CD4-positive, alpha-beta T cell (primary cell): ENCODE measurements at regions not wholly inside any gene's neighbourhood (a gene's known extent, or its start where the extent isn't known, plus 50 kb on each side); places are given as distances from the start of the nearest gene placed in this dataset.

ENCODE experiments used
- ATAC-seq: fragments of 200-7000 bp; cut with Tn5 transposase; one replicate; pipeline ENCODE4 v1.10.0; 2022; ENCODE audit warnings: mild to moderate bottlenecking; ENCODE audit not compliant: poor library complexity
- CTCF ChIA-PET: fragments of 350-600 bp; sonication (Branson Sonifier 250); formaldehyde crosslinking; loops from one replicate; lab custom pipeline; 2021; ENCODE audit warnings: antibody characterized with exemption, inconsistent platforms; lab: Charles Lee
- POLR2A ChIA-PET: fragments of 350-600 bp; sonication (Branson Sonifier 250); formaldehyde crosslinking; loops from one replicate; lab custom pipeline; 2021; ENCODE audit warnings: antibody characterized with exemption, inconsistent platforms; lab: Charles Lee
- DNase-seq, 14 experiments: peaks; one replicate each; pipeline ENCODE4 v3.0.0-alpha.2; 2013 to 2020; ENCODE audit warnings: mixed read lengths in 2 of 14
- H3K27ac ChIP-seq, 2 donors: one replicate each; pipeline versions ENCODE4 v1.5.1 to v1.7.0; 2013; ENCODE audit warnings: low read length in 2 of 2, low read depth in 1 of 2, mild to moderate bottlenecking in 1 of 2
- H3K27me3 ChIP-seq, 2 experiments: 1 replicate in 1 of 2; 2 replicates in 1 of 2; pipeline versions ENCODE4 v1.6.1 to v1.7.0; 2013; ENCODE audit warnings: low read length in 2 of 2, control low read depth in 1 of 2, mild to moderate bottlenecking in 1 of 2, moderate library complexity in 1 of 2; ENCODE audit not compliant: insufficient read depth in 2 of 2, control insufficient read depth in 1 of 2
- H3K36me3 ChIP-seq: one replicate; pipeline ENCODE4 v1.6.1; 2013; ENCODE audit warnings: low read length, control low read depth; ENCODE audit not compliant: insufficient read depth
- H3K4me1 ChIP-seq: one replicate; pipeline ENCODE4 v1.6.1; 2013; ENCODE audit warnings: low read length, control low read depth; ENCODE audit not compliant: insufficient read depth
- H3K4me3 ChIP-seq: one replicate; pipeline ENCODE4 v1.5.1; 2013; ENCODE audit warnings: mild to moderate bottlenecking, low read length, moderate library complexity
- H3K9me3 ChIP-seq, 2 experiments: 1 replicate in 1 of 2; 2 replicates in 1 of 2; pipeline versions ENCODE4 v1.6.1 to v1.7.0; 2013; ENCODE audit warnings: low read length in 2 of 2, mild to moderate bottlenecking in 2 of 2, control low read depth in 1 of 2, moderate library complexity in 1 of 2; ENCODE audit not compliant: control insufficient read depth in 1 of 2, insufficient read depth in 1 of 2
- H3K27ac Mint-ChIP-seq: one replicate; pipeline ENCODE4 v1.8.0; 2020; ENCODE audit warnings: mixed read lengths
- H3K27me3 Mint-ChIP-seq: one replicate; pipeline ENCODE4 v1.8.0; 2021; ENCODE audit warnings: mixed read lengths
- H3K36me3 Mint-ChIP-seq: one replicate; pipeline ENCODE4 v1.8.0; 2021; ENCODE audit warnings: low read depth, mixed read lengths
- H3K4me1 Mint-ChIP-seq: one replicate; pipeline ENCODE4 v1.8.0; 2021; ENCODE audit warnings: low read depth, mixed read lengths
- H3K4me3 Mint-ChIP-seq: one replicate; pipeline ENCODE4 v1.8.0; 2020; ENCODE audit warnings: mild to moderate bottlenecking, mixed read lengths
- H3K9me3 Mint-ChIP-seq: one replicate; pipeline ENCODE4 v1.8.0; 2020; ENCODE audit warnings: mixed read lengths
- intact Hi-C, 2 experiments: fragments of 100-400 bp; cut with DNase I in 1 of 2; cut with micrococcal nuclease in 1 of 2; formaldehyde crosslinking; loops; one replicate each; pipeline versions ENCODE4 v1.15.1 to v1.9.0; 2023 to 2025; cut with DNase I, micrococcal nuclease
- TF ChIP-seq, protein P1 (sequence below): fragments of 200-600 bp; IDR thresholded peaks from one replicate; pipeline ENCODE4 v1.8.0; 2022; ENCODE audit warnings: antibody characterized with exemption, mild to moderate bottlenecking

- POLR2A ChIA-PET: no interaction called here
- no peaks in the 10 kb centered on the region for H3K36me3 Mint-ChIP-seq
Measured at GRCh38 chr3:146770881-146771280, 165.7 kb upstream of the PLSCR5 start.

DNA sequence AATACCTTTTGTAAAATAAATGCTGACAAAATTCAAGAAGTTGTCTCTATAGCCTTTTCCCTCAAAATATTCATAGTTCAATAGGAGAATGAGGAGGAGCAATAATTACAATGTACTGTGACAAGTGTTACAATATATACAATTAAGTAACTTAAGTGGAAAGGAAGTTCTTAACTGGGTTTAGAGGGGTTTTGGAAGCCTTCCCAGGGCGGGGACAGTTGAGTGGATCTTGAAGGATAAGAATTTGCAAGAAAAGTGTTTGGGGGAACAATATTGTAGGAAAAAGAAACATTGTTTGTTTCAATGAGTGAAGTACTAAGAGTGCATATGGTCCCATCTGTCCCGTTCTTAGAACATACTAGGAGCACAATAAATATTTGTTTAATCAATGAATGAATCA, 165.2 kb upstream of the PLSCR5 start:
- Histone ChIP-seq H3K27ac (no peak overlapping the region), H3K4me1 (no peaks in the 10 kb centered on the region), H3K36me3 (no peaks in the 10 kb centered on the region), H3K9me3 (peaks cover 0 to 9% of the 10 kb centered on the region in 2 experiments), H3K27me3 (no peaks in the 10 kb centered on the region), H3K4me3 (no peak overlapping the region)
- Mint-ChIP-seq H3K4me3 (no peak overlapping the region), H3K27ac (no peak overlapping the region), H3K36me3 (no peaks in the 10 kb centered on the region), H3K9me3 (peaks cover 2% of the 10 kb centered on the region), H3K27me3 (no peaks in the 10 kb centered on the region), H3K4me1 (no peaks in the 10 kb centered on the region)
- intact Hi-C loops: no loop called here
- POLR2A ChIA-PET: no interaction called here
- CTCF ChIA-PET: no interaction called here
- ATAC-seq: no peak
- TF ChIP-seq, protein P1, sequence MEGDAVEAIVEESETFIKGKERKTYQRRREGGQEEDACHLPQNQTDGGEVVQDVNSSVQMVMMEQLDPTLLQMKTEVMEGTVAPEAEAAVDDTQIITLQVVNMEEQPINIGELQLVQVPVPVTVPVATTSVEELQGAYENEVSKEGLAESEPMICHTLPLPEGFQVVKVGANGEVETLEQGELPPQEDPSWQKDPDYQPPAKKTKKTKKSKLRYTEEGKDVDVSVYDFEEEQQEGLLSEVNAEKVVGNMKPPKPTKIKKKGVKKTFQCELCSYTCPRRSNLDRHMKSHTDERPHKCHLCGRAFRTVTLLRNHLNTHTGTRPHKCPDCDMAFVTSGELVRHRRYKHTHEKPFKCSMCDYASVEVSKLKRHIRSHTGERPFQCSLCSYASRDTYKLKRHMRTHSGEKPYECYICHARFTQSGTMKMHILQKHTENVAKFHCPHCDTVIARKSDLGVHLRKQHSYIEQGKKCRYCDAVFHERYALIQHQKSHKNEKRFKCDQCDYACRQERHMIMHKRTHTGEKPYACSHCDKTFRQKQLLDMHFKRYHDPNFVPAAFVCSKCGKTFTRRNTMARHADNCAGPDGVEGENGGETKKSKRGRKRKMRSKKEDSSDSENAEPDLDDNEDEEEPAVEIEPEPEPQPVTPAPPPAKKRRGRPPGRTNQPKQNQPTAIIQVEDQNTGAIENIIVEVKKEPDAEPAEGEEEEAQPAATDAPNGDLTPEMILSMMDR: no peak
- no peak for DNase-seq

More at GRCh38 chr3:146770881-146771280, 165.7 kb upstream of the PLSCR5 start:
- Mint-ChIP-seq H3K27ac (no peak overlapping the region), H3K9me3 (peaks cover 2% of the 10 kb centered on the region), H3K27me3 (no peaks in the 10 kb centered on the region), H3K4me3 (no peak overlapping the region), H3K4me1 (no peaks in the 10 kb centered on the region)
- Histone ChIP-seq H3K4me1 (no peaks in the 10 kb centered on the region), H3K36me3 (no peaks in the 10 kb centered on the region), H3K9me3 (peaks cover 0 to 9% of the 10 kb centered on the region in 2 experiments), H3K4me3 (no peak overlapping the region), H3K27ac (no peak overlapping the region), H3K27me3 (no peaks in the 10 kb centered on the region)
- TF ChIP-seq, protein P1: no peak
- ATAC-seq (no peak), DNase-seq (no peak)
- CTCF ChIA-PET: no interaction called here
- intact Hi-C loops: no loop called here

GRCh38 chr3:146757759-146758158, 152.6 kb upstream of the PLSCR5 start:
- Mint-ChIP-seq H3K27ac (no peak overlapping the region), H3K27me3 (no peaks in the 10 kb centered on the region), H3K4me1 (no peaks in the 10 kb centered on the region), H3K9me3 (peaks cover 5% of the 10 kb centered on the region), H3K36me3 (no peaks in the 10 kb centered on the region), H3K4me3 (no peak overlapping the region)
- TF ChIP-seq, protein P1: no peak
- Histone ChIP-seq H3K4me3 (no peak overlapping the region), H3K9me3 (peaks cover 0 to 3% of the 10 kb centered on the region in 2 experiments), H3K4me1 (no peaks in the 10 kb centered on the region), H3K27ac (no peak overlapping the region), H3K27me3 (no peaks in the 10 kb centered on the region), H3K36me3 (no peaks in the 10 kb centered on the region)
- no peak for DNase-seq
- ATAC-seq: no peak
- intact Hi-C loops: no loop called here
- POLR2A ChIA-PET: no interaction called here
- CTCF ChIA-PET: no interaction called here
